ENCODE measurements at regions not wholly inside any gene's neighbourhood (a gene's known extent, or its start where the extent isn't known, plus 50 kb on each side); places are given as distances from the start of the nearest gene placed in this dataset.
A peak's percentile ranks its signal among the peaks of the same experiment; 100 is the strongest.

- WGBS = 86% methylated on average over 8 of the region's 17 CpGs
- Histone ChIP-seq H3K9me3 (no peaks in the 10 kb centered on the region), H3K36me3 (no peaks in the 10 kb centered on the region), H3K4me3 (no peak overlapping the region), H3K27me3 (peaks cover 6% of the 10 kb centered on the region), H3K4me1 (no peaks in the 10 kb centered on the region), H3K27ac (no peak overlapping the region)
- DNase-seq (ENCODE audit: low spot score in 2 of 2) = peak in 1 of 2 donors; percentile 53
- TF ChIP-seq POLR2AphosphoS5 (IDR thresholded peaks at IDR 0.05) (no peak), EP300 (IDR thresholded peaks at IDR 0.05) (no peak), CTCF (IDR thresholded peaks at IDR 0.05) (no peak), POLR2A (IDR thresholded peaks at IDR 0.05) (no peak)
Measured at GRCh38 chr14:101116486-101117130, 213.1 kb upstream of the RTL1 start.

- 70% methylated on average over 2 of the region's 2 CpGs for WGBS
- no peak overlapping the region for H3K27ac ChIP-seq
- H3K36me3 ChIP-seq = no peaks in the 10 kb centered on the region
- no peak for DNase-seq (ENCODE audit: low spot score in 2 of 2)
- TF ChIP-seq POLR2A (IDR thresholded peaks at IDR 0.05) (no peak), CTCF (IDR thresholded peaks at IDR 0.05) (no peak), EP300 (IDR thresholded peaks at IDR 0.05) (no peak), POLR2AphosphoS5 (IDR thresholded peaks at IDR 0.05) (no peak)
- peaks cover 6% of the 10 kb centered on the region for H3K27me3 ChIP-seq
- no peak overlapping the region for H3K4me3 ChIP-seq
- no peaks in the 10 kb centered on the region for H3K4me1 ChIP-seq
- no peaks in the 10 kb centered on the region for H3K9me3 ChIP-seq
Measured at GRCh38 chr14:101117543-101117942, 214.0 kb upstream of the RTL1 start.

GRCh38 chr14:101118233-101118632, 214.7 kb upstream of the RTL1 start:
- 57% methylated on average over 4 of the region's 4 CpGs for WGBS
- Histone ChIP-seq H3K27me3 (peaks cover 6% of the 10 kb centered on the region), H3K4me3 (no peak overlapping the region), H3K36me3 (no peaks in the 10 kb centered on the region), H3K27ac (no peak overlapping the region), H3K4me1 (no peaks in the 10 kb centered on the region), H3K9me3 (no peaks in the 10 kb centered on the region)
- DNase-seq (ENCODE audit: low spot score in 2 of 2) = peak in 1 of 2 donors; percentile 20
- TF ChIP-seq POLR2A (IDR thresholded peaks at IDR 0.05) = no peak
- no peak for TF ChIP-seq CTCF (IDR thresholded peaks at IDR 0.05)
- no peak for TF ChIP-seq EP300 (IDR thresholded peaks at IDR 0.05)
- TF ChIP-seq POLR2AphosphoS5 (IDR thresholded peaks at IDR 0.05) = no peak

- Histone ChIP-seq H3K4me1 (no peaks in the 10 kb centered on the region), H3K27me3 (peaks cover 7% of the 10 kb centered on the region), H3K36me3 (no peaks in the 10 kb centered on the region), H3K9me3 (no peaks in the 10 kb centered on the region), H3K4me3 (no peak overlapping the region), H3K27ac (no peak overlapping the region)
- 52% methylated on average over 18 of the region's 20 CpGs for WGBS
- DNase-seq (ENCODE audit: low spot score in 2 of 2) = peak; percentile 59 to 73
- no peak for TF ChIP-seq POLR2AphosphoS5 (IDR thresholded peaks at IDR 0.05)
- no peak for TF ChIP-seq EP300 (IDR thresholded peaks at IDR 0.05)
- no peak for TF ChIP-seq POLR2A (IDR thresholded peaks at IDR 0.05)
- no peak for TF ChIP-seq CTCF (IDR thresholded peaks at IDR 0.05)
Measured at GRCh38 chr14:101118746-101119591, 215.4 kb upstream of the RTL1 start.

All from suprapubic skin (tissue), 4 donors.